OCI-LY7 (cell line): ENCODE measurements at regions not wholly inside any gene's neighbourhood (a gene's known extent, or its start where the extent isn't known, plus 50 kb on each side); places are given as distances from the start of the nearest gene placed in this dataset.

Source experiments
- CTCF ChIP-seq: fragments of 200-600 bp; sonication (generic); conservative IDR thresholded peaks from 2 replicates; pipeline ENCODE4 v1.5.1; 2014; ENCODE audit warnings: mild to moderate bottlenecking, antibody characterized with exemption, low read length, moderate library complexity, mixed read lengths
- EZH2phosphoT487 ChIP-seq: fragments of 200-600 bp; sonication (generic); IDR thresholded peaks from 2 replicates; pipeline ENCODE4 v1.6.1; 2018; ENCODE audit warnings: low read depth, borderline replicate concordance, mild to moderate bottlenecking, mixed run types, antibody characterized with exemption, low read length, moderate library complexity, mixed read lengths

GRCh38 chr1:90361026-90361425 lies 356.1 kb downstream of the BARHL2 start:
- no peak for TF ChIP-seq CTCF
- no peak for TF ChIP-seq EZH2phosphoT487
